H1 (cell line): ENCODE measurements at regions not wholly inside any gene's neighbourhood (a gene's known extent, or its start where the extent isn't known, plus 50 kb on each side); places are given as distances from the start of the nearest gene placed in this dataset.

ENCODE experiments used
- CTCF ChIA-PET: fragments of 300-600 bp; sonication (Branson Sonifier 250); formaldehyde crosslinking; loops from one replicate; lab custom pipeline; 2021; ENCODE audit not compliant: partially characterized antibody; lab: Charles Lee
- POLR2A ChIA-PET: fragments of 300-600 bp; sonication (Branson Sonifier 250); formaldehyde crosslinking; loops from one replicate; lab custom pipeline; 2021; ENCODE audit warnings: inconsistent platforms; ENCODE audit not compliant: partially characterized antibody; lab: Charles Lee
- DNase-seq, 2 experiments: peaks; one replicate each; pipeline versions ENCODE4 v3.0.0 to v3.0.0-alpha.2; 2010 to 2022; ENCODE audit warnings: low spot score in 2 of 2, low read depth in 1 of 2, mixed read lengths in 1 of 2
- FAIRE-seq: peaks from 2 replicates; lab custom pipeline; 2011; peaks lifted over from hg19 to GRCh38; lab: Jason Lieb, UNC
- H2AFZ ChIP-seq: 2 replicates; pipeline ENCODE4 v1.8.1; 2012; ENCODE audit warnings: low read length, inconsistent platforms
- H2AK5ac ChIP-seq: 2 replicates; pipeline ENCODE4 v1.6.1; 2013; ENCODE audit warnings: low read depth, low read length
- H2BK120ac ChIP-seq: replicated peaks from 2 replicates; pipeline ENCODE3; 2013; ENCODE audit warnings: low read depth, low read length, inconsistent platforms
- H2BK12ac ChIP-seq: 2 replicates; pipeline ENCODE4 v1.6.1; 2013; ENCODE audit warnings: low read depth, low read length
- H2BK15ac ChIP-seq: 2 replicates; pipeline ENCODE4 v1.6.1; 2013; ENCODE audit warnings: low read length
- H2BK20ac ChIP-seq: 2 replicates; pipeline ENCODE4 v1.6.1; 2013; ENCODE audit warnings: low read length
- H2BK5ac ChIP-seq: 2 replicates; pipeline ENCODE4 v1.6.1; 2013; ENCODE audit warnings: low read depth, low read length
- H3K14ac ChIP-seq: 2 replicates; pipeline ENCODE4 v1.6.1; 2013; ENCODE audit warnings: inconsistent platforms; ENCODE audit not compliant: insufficient read length
- H3K18ac ChIP-seq: 2 replicates; pipeline ENCODE4 v1.6.1; 2013; ENCODE audit warnings: low read length; ENCODE audit errors: extremely low read depth
- H3K23ac ChIP-seq: 2 replicates; pipeline ENCODE4 v1.6.1; 2013; ENCODE audit warnings: inconsistent platforms; ENCODE audit not compliant: insufficient read length
- H3K23me2 ChIP-seq: 2 replicates; pipeline ENCODE4 v1.6.1; 2013; ENCODE audit warnings: low read depth, low read length
- H3K27ac ChIP-seq: 2 replicates; pipeline ENCODE4 v1.6.1; 2011; ENCODE audit warnings: low read depth, low read length, inconsistent platforms
- H3K27me3 ChIP-seq, 4 experiments: replicated peaks in 1 of 4; 1 replicate in 1 of 4; 2 replicates in 3 of 4; pipeline versions ENCODE4 v1.6.1 to v1.8.1; 2011 to 2013; ENCODE audit warnings: low read length in 3 of 4, mild to moderate bottlenecking in 3 of 4, inconsistent platforms in 2 of 4, mixed read lengths in 2 of 4, moderate library complexity in 1 of 4; ENCODE audit not compliant: control insufficient read depth in 3 of 4, insufficient read depth in 3 of 4; ENCODE audit errors: extremely low read depth in 1 of 4
- H3K36me3 ChIP-seq, 4 experiments: 2 replicates each; pipeline versions ENCODE4 v1.6.1 to v1.8.1; 2011 to 2013; ENCODE audit warnings: mild to moderate bottlenecking in 4 of 4, low read length in 3 of 4, moderate library complexity in 2 of 4, control low read depth in 1 of 4, inconsistent platforms in 1 of 4; ENCODE audit not compliant: insufficient read depth in 4 of 4, control insufficient read depth in 2 of 4
- H3K4ac ChIP-seq: replicated peaks from 2 replicates; pipeline ENCODE3; 2013; ENCODE audit warnings: low read length, low read depth, mixed read lengths, inconsistent platforms; ENCODE audit not compliant: insufficient read length
- H3K4me1 ChIP-seq, 4 experiments: replicated peaks in 1 of 4; 1 replicate in 1 of 4; 2 replicates in 3 of 4; pipeline versions ENCODE4 v1.6.1 to v1.8.1; 2011 to 2013; ENCODE audit warnings: low read length in 3 of 4, inconsistent platforms in 2 of 4, mixed read lengths in 1 of 4; ENCODE audit not compliant: insufficient read depth in 4 of 4, control insufficient read depth in 3 of 4
- H3K4me2 ChIP-seq, 2 experiments: 2 replicates each; pipeline versions ENCODE4 v1.6.1 to v1.8.1; 2011 to 2013; ENCODE audit warnings: low read depth in 2 of 2, low read length in 2 of 2, control low read depth in 1 of 2, inconsistent platforms in 1 of 2, mild to moderate bottlenecking in 1 of 2; ENCODE audit not compliant: insufficient read depth in 1 of 2
- H3K4me3 ChIP-seq, 4 experiments: fragments of 200-600, 300-600 bp in 1 of 4; sonication (generic), shearing (Covaris generic), sonication (Bioruptor Twin) in 1 of 4; 2 replicates each; pipeline versions ENCODE4 v1.5.1 to v1.8.1; 2011 to 2016; ENCODE audit warnings: low read length in 4 of 4, low read depth in 3 of 4, control low read depth in 2 of 4, inconsistent platforms in 2 of 4, mild to moderate bottlenecking in 2 of 4, mixed read lengths in 1 of 4, moderate library complexity in 1 of 4; ENCODE audit not compliant: insufficient read depth in 2 of 4; ENCODE audit errors: extremely low read depth in 1 of 4
- H3K56ac ChIP-seq: replicated peaks from 2 replicates; pipeline ENCODE3; 2013; ENCODE audit warnings: low read depth, mild to moderate bottlenecking, mixed read lengths, low read length, inconsistent platforms; ENCODE audit not compliant: insufficient read length
- H3K79me1 ChIP-seq: 2 replicates; pipeline ENCODE4 v1.6.1; 2013; ENCODE audit warnings: low read depth, low read length, control low read depth
- H3K79me2 ChIP-seq, 2 experiments: 2 replicates each; pipeline versions ENCODE4 v1.6.1 to v1.8.1; 2012 to 2013; ENCODE audit warnings: low read length in 2 of 2, mild to moderate bottlenecking in 2 of 2, inconsistent platforms in 1 of 2; ENCODE audit not compliant: insufficient read depth in 2 of 2, control insufficient read depth in 1 of 2
- H3K9ac ChIP-seq, 4 experiments: replicated peaks in 1 of 4; 1 replicate in 1 of 4; 2 replicates in 3 of 4; pipeline versions ENCODE4 v1.6.1 to v1.8.1; 2011 to 2013; ENCODE audit warnings: low read depth in 3 of 4, low read length in 3 of 4, control low read depth in 2 of 4, mild to moderate bottlenecking in 2 of 4, moderate library complexity in 2 of 4, inconsistent platforms in 1 of 4; ENCODE audit errors: extremely low read depth in 1 of 4
- H3K9me3 ChIP-seq, 2 experiments: 2 replicates each; pipeline versions ENCODE4 v1.6.1 to v1.8.1; 2012 to 2013; ENCODE audit warnings: mild to moderate bottlenecking in 2 of 2, moderate library complexity in 2 of 2, control low read depth in 1 of 2, inconsistent platforms in 1 of 2, low read depth in 1 of 2, low read length in 1 of 2, mixed read lengths in 1 of 2; ENCODE audit not compliant: insufficient read depth in 2 of 2
- H4K20me1 ChIP-seq, 2 experiments: replicated peaks in 1 of 2; 2 replicates each; pipeline versions ENCODE3 to v1.8.1; 2011 to 2013; ENCODE audit warnings: inconsistent platforms in 2 of 2, low read length in 2 of 2, mild to moderate bottlenecking in 1 of 2; ENCODE audit not compliant: insufficient read depth in 2 of 2, control insufficient read depth in 1 of 2
- H4K5ac ChIP-seq: 2 replicates; pipeline ENCODE4 v1.6.1; 2013; ENCODE audit warnings: low read length, low read depth, mixed read lengths, inconsistent platforms; ENCODE audit not compliant: insufficient read length
- H4K8ac ChIP-seq: 2 replicates; pipeline ENCODE4 v1.8.0; 2013; ENCODE audit warnings: mild to moderate bottlenecking, moderate library complexity, low read length, inconsistent platforms; ENCODE audit not compliant: insufficient read depth; ENCODE audit errors: extremely low read depth
- H4K91ac ChIP-seq: replicated peaks from 2 replicates; pipeline ENCODE3; 2013; ENCODE audit warnings: low read length, mixed read lengths, inconsistent platforms; ENCODE audit not compliant: insufficient read length
- CTBP2 ChIP-seq: IDR thresholded peaks from 2 replicates; pipeline ENCODE4 v1.7.0; 2011; ENCODE audit warnings: borderline replicate concordance, mild to moderate bottlenecking, moderate library complexity, mixed read lengths, low read length; ENCODE audit not compliant: insufficient read depth, insufficient read length
- EGR1 ChIP-seq: IDR thresholded peaks from 2 replicates; pipeline ENCODE4 v1.6.1; 2011; ENCODE audit warnings: low read depth, low read length, borderline replicate concordance
- GTF2F1 ChIP-seq: IDR thresholded peaks from 2 replicates; pipeline ENCODE4 v1.6.1; 2012; ENCODE audit warnings: low read depth, low read length, improper control_type of control experiment, borderline replicate concordance
- HDAC6 ChIP-seq: IDR thresholded peaks from one replicate; pipeline ENCODE4 v1.7.1; 2012; ENCODE audit warnings: low read depth, mild to moderate bottlenecking, inconsistent platforms, low read length, moderate library complexity
- RBBP5 ChIP-seq: IDR thresholded peaks from 2 replicates; pipeline ENCODE4 v1.7.1; 2012; ENCODE audit warnings: low read depth, mild to moderate bottlenecking, inconsistent platforms, low read length, moderate library complexity, borderline replicate concordance
- SIRT6 ChIP-seq: IDR thresholded peaks from one replicate; pipeline ENCODE4 v1.7.1; 2012; ENCODE audit warnings: low read length, inconsistent platforms
- SUZ12 ChIP-seq: fragments of 200-600 bp; sonication (generic); IDR thresholded peaks from 2 replicates; pipeline ENCODE4 v1.6.1; 2012; ENCODE audit warnings: mild to moderate bottlenecking, inconsistent platforms, low read length, moderate library complexity, mixed read lengths
- TEAD4 ChIP-seq: IDR thresholded peaks from 2 replicates; pipeline ENCODE4 v1.6.1; 2012; ENCODE audit warnings: low read depth, low read length, inconsistent platforms, mixed read lengths
- WGBS, 2 experiments: shearing (Covaris generic) in 1 of 2; methylation state at CpG; one replicate each; pipeline versions ENCODE4 v1.1.6 to v1.1.7; 2013 to 2015; ENCODE audit warnings: low lambda C conversion rate in 2 of 2, mixed read lengths in 2 of 2, inconsistent platforms in 1 of 2, low coverage in 1 of 2, missing lambda C conversion rate in 1 of 2; ENCODE audit not compliant: insufficient replicate concordance in 2 of 2, insufficient coverage in 1 of 2, insufficient read length in 1 of 2; ENCODE audit errors: extremely low coverage in 1 of 2, missing lambda C conversion rate in 1 of 2; 5-methylcytosine and 5-hydroxymethylcytosine counted together

GRCh38 chr14:36402867-36403266, 82.4 kb upstream of the MBIP start:
- no peak overlapping the region for H3K14ac ChIP-seq
- no peaks in the 10 kb centered on the region for H3K27me3 ChIP-seq
- no peak overlapping the region for H3K56ac ChIP-seq
- H3K4me1 ChIP-seq: no peaks in the 10 kb centered on the region
- H4K5ac ChIP-seq: no peak overlapping the region
- H2BK20ac ChIP-seq: no peak overlapping the region
- no peak overlapping the region for H2BK12ac ChIP-seq
- no peak overlapping the region for H2BK5ac ChIP-seq
- H3K9ac ChIP-seq: no peak overlapping the region
- H3K9me3 ChIP-seq: no peaks in the 10 kb centered on the region
- no peak overlapping the region for H4K91ac ChIP-seq
- H3K18ac ChIP-seq: no peak overlapping the region
- no peaks in the 10 kb centered on the region for H3K36me3 ChIP-seq
- CTCF ChIA-PET: interaction anchor here (0.6 to 1.7 kb wide), 4 partner anchors 8 to 689 kb away, joined by 3 to 4 read pairs (median 3); no protein-coding TSS in a partner anchor
- H2AFZ ChIP-seq: no peak overlapping the region
- H3K23ac ChIP-seq: no peak overlapping the region
- no peak overlapping the region for H3K4me2 ChIP-seq
- no peak overlapping the region for H4K8ac ChIP-seq
- POLR2A ChIA-PET: no interaction called here
- no peak overlapping the region for H2BK120ac ChIP-seq
- no peak overlapping the region for H2AK5ac ChIP-seq
- no peak overlapping the region for H2BK15ac ChIP-seq
- no peak overlapping the region for H3K27ac ChIP-seq
- H3K79me2 ChIP-seq: no peaks in the 10 kb centered on the region
- no peaks in the 10 kb centered on the region for H3K79me1 ChIP-seq
- no peak for FAIRE-seq
- no peaks in the 10 kb centered on the region for H3K23me2 ChIP-seq
- no peak overlapping the region for H3K4me3 ChIP-seq
- no peaks in the 10 kb centered on the region for H4K20me1 ChIP-seq
- 89% methylated on average over 2 of the region's 2 CpGs; no CpG with 5 or more reads in 1 of the 2 experiments for WGBS, 2 experiments
- TF ChIP-seq SUZ12: no peak
- TF ChIP-seq TEAD4: peak; percentile 79
- no peak for TF ChIP-seq HDAC6
- no peak for TF ChIP-seq GTF2F1
- TF ChIP-seq SIRT6: no peak
- TF ChIP-seq RBBP5: no peak
- no peak for TF ChIP-seq EGR1
- no peak for TF ChIP-seq CTBP2
- TF ChIP-seq, all 59 proteins: peak for 1
- DNase-seq: no peak
- H3K4ac ChIP-seq: no peak overlapping the region
